NCI-H1417 (cell line): ENCODE measurements at regions not wholly inside any gene's neighbourhood (a gene's known extent, or its start where the extent isn't known, plus 50 kb on each side); places are given as distances from the start of the nearest gene placed in this dataset.
"Not testable (repeated sequence)": the region's sequence is repeated elsewhere in the genome, so short reads cannot be mapped to it uniquely, and the experiment has no call there.

ENCODE experiments used
- DNase-seq, 3 experiments: peaks; one replicate each; lab custom pipeline; 2025; lab: John Stamatoyannopoulos, UW

DNA sequence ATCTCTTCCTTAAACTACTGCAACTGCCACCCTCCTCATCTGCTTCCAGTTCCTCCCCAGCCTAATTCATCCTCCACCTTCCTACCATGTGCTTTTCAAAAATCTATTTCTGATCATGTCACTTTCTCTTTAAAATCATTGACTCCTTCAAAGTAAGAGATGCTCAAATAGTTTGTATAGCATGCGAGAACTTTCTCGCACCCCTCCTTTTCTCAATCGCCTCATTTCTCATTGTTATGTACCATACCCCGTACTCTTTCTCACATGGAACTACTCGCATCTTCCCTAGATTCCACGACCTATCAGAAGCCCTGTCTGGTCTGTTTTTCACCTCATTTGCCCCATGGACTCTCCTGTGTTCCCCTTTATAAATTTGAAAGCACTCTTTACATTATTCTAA is 238.2 kb downstream of the NRIP1 start:
- no peak for DNase-seq

DNA sequence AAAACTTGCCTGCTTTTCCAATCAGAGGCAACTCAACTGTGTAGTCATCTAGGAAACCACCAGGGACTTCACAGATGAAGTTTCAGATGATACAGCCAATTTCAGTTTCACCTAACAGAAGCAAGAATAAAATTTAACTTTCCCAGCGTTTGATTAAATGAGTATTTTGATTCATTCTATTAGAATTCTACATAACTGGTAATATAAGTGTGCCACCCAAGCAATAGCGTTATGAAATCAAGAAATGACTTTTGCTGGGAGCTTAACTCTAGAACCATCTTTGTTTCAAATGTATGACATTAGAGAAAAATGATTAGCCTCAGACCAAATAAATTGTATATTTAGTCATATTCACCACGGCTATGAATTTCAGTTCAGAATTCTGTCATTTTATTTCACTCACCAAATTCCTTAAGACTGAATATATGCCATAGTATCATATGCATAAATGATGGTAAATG is 239.3 kb downstream of the NRIP1 start:
- DNase-seq = no peak

DNA sequence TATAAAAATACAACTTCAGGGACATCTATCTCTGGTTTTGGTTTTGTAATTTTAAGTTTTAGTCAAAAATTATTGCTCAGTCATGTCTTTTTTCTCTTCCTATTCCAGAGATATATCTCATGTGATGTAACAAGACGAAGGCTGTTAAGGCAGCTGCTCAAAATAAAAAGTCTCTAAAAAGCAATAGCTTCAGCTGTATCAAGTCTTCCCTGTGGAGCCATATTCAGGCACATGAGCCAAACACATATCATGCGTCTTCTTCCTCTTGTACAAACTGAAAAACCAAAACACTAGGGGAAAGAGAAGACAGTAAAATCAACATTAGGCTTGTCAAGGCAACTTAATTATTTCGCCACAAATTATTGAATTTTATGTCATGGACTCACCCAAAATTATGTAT is 240.7 kb downstream of the NRIP1 start:
- no peak for DNase-seq

DNA sequence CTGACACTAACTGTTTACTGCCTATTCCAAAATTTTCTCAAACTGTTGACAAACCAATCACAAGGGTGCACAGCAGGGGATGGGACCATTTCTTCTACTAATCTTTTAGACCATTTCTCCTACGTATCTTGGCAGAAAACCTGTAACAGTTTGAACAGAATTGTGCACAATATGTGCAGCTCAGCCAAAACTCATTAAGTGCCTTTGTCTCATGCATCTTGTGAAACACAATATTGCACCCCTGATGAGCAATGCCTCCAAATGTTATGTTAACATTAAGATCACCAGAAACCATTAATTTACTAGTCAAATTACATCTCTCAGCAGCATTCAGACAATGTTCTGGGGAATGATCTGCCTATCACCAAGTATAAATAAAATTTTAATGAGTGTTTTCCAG is 247.5 kb downstream of the NRIP1 start:
- peak in 2 of 3 experiments; percentile 49 to 87 for DNase-seq

DNA sequence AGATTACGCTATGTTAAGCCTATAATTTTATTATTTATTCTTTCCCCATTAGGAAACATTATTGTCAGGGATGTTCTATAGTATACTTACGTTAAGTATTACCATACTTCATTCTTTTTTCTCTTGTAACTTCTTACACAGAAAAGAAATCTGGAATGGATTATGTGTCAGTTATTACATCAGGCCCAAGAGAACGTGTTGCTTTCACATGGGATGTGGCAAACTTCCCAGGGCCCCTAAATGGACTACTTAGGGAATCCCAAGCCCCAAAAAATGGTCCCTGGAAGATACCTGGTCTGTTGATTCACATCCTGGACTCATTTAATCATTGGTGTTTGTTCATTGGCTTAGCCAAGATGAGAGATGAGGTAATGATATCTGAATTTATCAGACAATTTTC is 249.8 kb downstream of the NRIP1 start:
- DNase-seq = no peak

DNA sequence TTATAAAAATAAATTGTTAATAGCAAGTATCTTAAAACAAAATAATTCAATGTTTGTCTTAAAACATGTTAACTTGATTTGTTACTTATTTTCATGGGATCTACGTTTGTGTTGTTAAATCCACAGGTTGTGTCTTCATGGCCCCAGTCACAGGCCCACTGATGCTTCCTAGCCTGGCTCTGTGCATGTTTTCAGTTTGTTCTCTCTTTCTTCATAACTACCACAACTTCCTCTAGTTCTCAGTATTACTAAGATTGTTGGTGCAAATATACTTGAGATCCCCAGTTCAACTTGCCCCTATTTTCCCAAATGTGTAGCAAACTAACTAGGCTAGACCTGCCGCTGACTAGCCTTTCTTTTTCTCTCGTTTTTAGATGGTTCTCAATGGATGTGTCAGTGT is 250.5 kb downstream of the NRIP1 start:
- DNase-seq = no peak

DNA sequence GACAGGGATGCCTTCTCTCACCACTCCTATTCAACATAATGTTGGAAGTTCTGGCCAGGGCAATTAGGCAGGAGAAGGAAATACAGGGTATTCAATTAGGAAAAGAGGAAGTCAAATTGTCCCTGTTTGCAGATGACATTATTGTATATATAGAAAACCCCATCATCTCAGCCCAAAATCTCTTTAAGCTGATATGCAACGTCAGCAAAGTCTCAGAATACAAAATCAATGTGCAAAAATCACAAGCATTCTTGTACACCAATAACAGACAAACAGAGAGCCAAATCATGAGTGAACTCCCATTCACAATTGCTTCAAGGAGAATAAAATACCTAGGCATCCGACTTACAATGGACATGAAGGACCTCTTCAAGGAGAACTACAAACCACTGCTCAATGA is 258.1 kb upstream of the SAMSN1 start:
- not testable (repeated sequence) for DNase-seq

DNA sequence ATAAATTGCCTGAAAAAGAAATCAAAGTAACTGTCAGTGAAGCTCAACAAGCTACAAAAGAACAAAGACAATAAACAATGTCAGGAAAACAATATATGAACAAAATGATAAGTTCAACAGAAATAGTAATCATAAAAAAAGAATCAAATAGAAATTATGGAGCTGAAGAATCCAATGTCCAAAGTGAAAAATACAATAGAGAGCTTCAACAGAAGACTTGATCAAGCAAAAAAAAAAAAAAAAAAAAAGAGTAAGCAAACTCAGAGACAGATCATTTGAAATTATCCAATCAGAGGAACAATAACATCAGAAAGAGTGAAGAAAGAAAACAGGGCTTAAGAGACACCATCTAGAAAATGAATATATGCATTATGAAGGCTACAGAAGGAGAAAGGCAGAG is 251.4 kb upstream of the SAMSN1 start:
- no peak for DNase-seq

DNA sequence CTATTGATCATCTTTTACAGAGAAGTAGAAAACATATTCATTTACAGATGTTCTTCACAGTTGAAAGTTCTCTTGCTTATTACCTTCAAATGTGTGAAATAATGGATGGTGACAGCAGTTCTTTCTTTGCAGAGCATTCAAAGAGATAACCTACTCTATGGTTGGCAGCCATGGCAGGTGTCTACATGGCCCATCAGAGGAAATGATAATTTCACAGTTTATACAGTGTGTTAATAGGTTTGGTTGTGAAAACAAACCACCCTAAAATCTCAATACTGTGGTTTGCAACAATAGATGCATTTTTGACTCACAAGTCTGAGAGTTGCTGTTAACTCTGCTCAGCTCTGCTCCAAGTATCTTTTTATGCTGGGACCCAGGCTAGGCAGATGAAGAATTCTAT is 241.2 kb upstream of the SAMSN1 start:
- no peak for DNase-seq

DNA sequence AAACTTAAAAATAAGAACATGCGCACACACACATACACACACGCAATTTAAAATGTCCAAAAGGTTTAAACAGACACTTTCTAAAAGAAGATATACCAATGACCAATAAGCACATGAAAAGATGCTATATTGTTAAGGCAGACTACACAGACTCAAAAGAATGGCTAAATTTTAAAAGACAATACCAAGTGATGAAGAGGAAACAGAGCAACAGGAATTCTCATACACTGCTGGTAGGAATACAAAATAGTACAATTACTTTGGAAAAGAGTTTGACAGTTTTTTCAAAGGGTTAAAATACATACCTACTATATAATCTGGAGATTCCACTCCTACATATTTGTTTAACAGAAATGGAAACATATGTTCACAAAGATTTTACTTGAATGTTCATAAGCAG is 239.6 kb upstream of the SAMSN1 start:
- DNase-seq = no peak

DNA sequence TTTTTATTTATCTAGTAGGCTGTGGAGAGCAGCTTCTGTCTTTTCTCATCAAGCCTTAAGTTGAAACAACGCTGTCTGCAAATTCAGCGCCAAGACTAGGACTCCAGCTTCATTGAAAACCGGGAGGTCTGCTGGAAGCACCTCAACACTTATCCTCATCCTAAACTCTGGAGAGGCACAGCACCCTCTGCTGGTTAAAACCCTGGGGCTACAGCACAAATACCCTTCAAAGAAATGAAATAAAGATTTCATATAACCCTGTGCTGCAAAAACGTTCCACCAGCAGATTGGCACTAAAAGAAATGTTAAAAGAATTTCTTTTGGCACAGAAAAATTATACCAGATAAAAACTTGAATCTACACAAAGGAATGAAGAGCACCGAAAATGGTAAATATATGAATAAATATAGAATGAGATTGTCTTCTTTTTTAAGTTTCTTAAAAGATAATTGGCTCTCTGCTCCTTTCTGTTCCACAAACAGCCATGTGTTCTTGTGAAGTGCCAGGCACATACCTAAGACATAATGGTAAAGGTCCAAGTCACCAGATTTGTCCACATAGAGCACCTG is 227.7 kb upstream of the SAMSN1 start:
- peak in 2 of 3 experiments; percentile 5 to 33 for DNase-seq

DNA sequence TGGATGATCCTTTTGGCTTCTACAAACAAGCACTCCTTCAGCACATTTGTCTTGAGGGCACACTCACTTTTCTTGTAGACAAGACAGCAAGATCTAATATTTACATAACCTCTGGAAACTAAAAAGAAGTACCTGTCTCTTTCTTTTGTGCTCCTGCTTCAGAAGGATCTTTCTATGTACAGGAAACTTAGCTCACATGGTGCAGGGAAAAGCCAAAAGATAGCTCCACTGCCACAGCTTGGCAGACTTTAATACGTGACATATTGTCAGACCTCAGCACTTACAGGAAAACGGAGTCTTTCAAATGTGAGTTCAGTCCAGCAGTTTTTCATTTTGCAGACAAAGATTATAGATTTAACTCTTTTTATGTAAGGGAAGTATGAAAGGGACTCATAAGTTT is 225.5 kb upstream of the SAMSN1 start:
- no peak for DNase-seq

DNA sequence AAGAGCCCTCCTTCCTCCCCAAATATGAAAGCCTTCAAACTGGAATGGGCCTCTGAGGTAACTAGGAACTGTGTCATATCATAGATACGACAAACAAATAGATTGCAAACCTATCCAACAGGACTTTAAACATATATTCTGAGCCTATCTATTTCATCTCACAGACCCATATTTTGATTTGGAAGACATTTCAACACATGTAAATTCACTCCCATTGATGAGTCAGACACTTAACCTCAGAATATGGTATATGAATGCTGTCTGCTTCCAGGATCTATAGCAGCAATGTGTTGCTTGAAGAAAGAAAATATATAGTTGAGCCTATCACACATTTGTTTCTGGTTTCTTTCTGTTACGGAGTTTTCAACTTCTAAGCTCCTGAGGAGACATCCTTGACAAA is 221.9 kb upstream of the SAMSN1 start:
- no peak for DNase-seq

DNA sequence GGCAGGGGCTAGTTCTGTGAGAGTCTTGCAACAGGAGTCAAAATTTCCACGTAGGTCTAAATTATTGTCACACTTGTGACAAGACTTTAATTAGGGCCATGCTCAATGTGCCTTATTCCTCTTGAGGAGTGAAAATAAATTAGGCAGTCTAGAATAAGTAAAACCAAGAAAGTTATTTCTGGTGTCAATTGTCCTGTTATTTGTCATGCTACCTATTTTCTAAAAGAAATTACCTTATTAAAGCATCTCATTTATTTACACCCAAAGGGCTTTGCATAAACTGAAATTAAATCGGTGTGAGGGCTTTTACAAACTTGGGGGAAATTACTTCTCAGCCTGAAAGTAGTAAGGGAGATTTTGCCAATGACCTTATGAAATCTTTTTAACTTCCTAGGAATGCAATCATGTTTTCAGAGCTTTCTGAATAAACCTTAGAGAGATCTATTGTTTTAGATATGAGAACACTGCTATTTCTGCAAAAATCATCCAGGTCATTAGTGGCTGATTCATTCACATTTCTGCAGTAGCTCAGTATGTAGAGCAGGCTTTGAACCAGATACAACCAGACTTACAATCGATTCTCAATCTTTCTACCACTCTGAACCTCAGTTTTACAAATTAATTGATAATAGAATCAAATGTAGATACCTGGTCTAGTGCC is 221.2 kb upstream of the SAMSN1 start:
- no peak for DNase-seq

DNA sequence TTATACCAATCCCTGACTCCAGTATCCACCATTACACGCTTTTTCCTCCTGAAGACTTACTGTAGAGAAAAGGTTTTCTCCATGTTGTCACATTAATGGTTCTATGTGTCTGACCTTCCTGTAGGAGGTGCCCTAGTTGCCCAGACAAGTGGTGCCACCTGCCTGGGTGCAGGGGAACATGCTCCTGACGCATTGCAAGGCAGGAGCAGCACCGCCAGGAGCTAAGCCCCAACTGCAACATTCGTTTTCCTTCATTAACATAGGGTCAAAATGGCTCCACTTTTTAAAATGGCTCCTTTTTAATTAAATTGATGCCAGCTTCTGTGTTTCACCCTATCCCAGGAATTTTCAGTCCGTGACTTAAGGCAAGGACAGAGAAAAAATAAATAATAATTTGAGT is 220.1 kb upstream of the SAMSN1 start:
- DNase-seq = no peak

DNA sequence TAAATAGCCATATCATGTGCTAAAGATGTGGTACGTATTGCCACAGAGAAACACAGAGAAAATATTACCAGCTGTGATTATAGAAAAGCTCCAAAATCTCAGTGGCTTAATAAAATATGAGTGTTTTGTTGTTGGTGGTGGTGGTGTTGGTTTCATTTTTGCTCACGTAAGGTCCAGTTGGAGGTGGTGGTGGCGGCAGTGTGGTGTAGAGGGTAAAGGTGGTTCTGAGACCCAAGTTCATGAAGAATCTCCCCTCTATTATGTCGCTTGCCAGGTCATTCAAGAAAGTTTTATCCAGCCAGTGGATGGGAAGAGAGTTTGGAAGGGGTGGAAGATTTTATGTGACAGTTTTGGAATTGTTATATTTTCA is 217.6 kb upstream of the SAMSN1 start:
- DNase-seq = no peak

DNA sequence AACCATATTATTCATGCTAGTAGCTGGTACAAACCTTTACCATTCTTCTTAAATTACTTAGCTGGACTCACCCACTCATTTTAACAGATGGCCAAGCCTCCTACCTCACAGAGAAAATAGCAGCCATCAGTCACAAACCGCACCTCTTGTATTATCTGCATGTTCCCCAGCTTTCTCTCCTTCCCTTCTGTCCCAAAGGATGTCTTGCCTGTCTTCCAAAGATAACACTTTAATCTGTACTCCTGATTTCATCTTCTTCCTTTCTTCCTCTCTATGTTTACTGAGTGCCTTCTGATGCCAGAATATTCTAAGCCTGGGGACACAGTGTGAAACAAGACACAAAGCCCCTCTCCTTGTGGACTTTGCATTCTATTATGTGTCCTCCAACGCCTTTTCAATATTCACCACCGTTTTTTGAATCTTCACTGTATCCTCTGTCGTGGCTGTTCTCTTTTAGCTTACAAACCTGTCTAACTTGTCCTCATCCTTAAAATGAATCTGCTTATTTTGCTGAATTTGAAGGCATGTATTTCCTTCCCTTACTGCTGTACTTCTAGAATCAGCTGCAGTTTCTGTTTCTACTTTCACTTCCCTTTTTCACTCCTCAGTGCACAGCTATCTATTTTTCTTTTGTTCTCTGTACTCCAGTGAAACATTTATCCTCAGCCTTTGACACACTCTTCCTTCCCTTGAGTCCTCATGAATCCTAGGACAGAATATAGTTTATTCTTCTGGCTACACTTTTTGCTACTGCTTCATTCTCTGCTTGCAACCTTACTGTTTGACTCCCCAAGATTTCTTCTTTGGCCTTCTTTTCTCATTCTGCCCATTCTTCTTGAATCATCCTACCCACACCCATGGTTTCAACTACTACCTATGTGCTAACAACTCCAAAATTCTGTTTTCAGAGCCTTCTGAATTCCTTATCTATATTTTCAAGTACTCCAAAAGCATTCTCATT is 216.9 kb upstream of the SAMSN1 start:
- no peak for DNase-seq

DNA sequence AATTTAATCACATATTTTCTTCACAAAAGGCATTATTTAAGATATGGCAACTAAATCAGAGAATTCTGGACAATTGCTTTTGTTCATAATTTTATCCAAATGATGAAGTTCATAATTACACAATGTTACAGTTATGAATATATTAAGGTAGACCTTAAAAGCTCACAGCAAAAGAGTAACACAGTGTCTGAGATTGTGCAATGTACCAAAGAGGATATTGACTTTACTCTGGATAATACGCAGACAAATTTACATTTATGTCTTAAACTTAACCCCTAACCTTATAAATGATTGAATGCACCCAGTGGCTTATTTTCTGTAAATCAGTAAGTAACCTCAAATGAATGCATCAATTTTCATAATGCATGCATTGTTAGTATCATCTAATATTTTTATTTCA is 216.2 kb upstream of the SAMSN1 start:
- DNase-seq = no peak

DNA sequence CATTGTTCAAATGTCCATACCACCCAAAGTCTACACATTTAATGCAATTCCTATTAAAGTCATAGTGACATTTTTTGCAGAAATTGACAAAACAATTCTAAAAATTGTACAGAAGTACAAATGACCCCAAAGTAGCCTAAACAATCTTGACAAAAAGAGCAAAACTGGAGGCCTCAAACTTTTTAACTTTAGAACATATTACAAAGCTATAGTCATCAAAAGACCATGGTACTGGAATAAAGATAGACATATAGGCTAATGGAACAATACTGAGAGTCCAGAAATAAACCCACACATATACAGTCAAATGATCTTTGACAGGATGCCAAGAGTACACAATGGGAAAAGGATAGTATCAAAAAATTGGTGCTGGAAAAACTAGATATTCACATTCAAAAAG is 213.2 kb upstream of the SAMSN1 start:
- DNase-seq = no peak

DNA sequence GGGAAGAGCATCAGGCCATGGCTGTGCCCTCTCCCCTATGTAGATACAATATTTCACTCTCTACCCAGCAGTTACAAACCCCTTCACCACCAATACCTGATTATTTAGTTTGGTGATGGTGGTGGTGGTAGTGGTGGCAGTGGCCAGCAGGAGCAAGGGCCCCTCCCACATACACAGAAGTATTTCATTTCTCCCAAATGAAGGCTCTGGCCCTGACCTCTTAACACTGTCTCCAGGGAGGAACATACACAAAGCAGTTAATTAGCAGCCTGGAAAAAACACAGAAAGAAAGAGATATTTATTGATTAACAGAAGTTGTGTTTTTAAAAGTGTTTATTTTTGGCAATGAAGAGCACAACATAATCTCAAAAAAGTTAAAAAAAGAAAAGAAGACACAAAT is 212.7 kb upstream of the SAMSN1 start:
- no peak for DNase-seq

DNA sequence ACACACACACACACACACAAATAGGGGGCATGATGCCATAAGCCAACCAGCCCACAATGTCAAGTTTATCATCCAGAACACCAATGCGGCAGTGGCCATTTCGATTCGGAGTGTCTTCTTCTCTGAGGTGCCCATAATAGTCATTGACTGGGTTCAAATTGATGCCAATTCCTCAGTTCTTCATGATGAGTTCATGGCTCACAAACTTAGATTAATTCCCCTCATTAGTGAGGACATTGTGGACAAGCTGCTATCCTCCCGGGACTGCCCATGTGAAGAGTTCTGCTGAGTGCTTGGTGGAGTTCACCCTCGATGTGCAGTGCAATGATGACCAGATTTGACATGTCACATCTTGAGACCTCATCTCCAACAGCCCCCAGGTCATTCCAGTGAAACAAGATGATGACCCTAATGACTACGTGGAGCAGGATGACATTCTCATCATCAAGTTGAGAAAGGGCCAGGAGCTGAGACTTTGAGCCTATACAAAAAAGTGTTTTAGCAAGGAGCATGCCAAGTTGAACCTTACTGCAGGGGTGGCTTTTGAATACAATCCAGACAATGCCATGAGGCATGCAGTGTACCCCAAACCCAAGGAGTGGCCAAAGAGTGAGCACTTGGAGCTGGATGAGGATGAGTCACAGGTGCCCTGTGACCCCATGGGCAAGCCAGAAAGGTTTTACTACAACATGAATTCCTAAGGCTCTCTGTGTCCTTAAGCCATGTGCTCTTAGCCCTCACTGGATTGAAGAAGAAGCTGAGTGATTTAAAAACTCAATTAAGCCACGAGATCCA is 211.6 kb upstream of the SAMSN1 start:
- no peak for DNase-seq

DNA sequence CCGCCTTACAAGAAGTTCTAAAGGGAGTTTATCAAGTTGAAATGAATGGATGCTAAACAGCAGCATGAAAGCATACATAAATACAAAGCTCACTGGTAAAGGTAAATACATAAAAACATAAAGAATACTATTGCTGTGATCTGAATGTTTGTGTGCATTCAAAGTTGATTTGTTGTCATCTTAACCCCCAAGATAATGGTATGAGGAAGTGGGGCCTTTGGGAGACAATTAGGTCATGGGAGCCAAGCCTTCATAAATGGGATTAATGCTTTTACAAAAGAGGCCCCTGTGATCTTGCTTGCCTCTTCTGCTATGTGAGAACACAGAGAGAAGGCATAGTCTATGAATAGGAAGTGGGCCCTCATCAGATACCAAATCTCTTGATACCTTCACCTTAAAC is 209.0 kb upstream of the SAMSN1 start:
- DNase-seq = no peak
